Tibial nerve (tissue), 4 donors: ENCODE measurements at regions not wholly inside any gene's neighbourhood (a gene's known extent, or its start where the extent isn't known, plus 50 kb on each side); places are given as distances from the start of the nearest gene placed in this dataset.
"Not testable (repeated sequence)": the region's sequence is repeated elsewhere in the genome, so short reads cannot be mapped to it uniquely, and the experiment has no call there.

ENCODE experiments used
- DNase-seq, 2 donors: peaks; one replicate each; pipeline ENCODE4 v3.0.0-alpha.2; 2019; ENCODE audit warnings: low spot score in 2 of 2
- H3K27ac ChIP-seq, 4 donors: fragments of 200-600 bp; sonication (generic) in 3 of 4; one replicate each; pipeline ENCODE4 v1.5.1; 2017 to 2019; ENCODE audit warnings: mild to moderate bottlenecking in 1 of 4
- H3K27me3 ChIP-seq, 2 donors: fragments of 200-600 bp; sonication (generic) in 1 of 2; one replicate each; pipeline versions ENCODE4 v1.5.1 to v1.6.0; 2017 to 2019
- H3K36me3 ChIP-seq, 3 donors: fragments of 200-600 bp; sonication (generic); one replicate each; pipeline ENCODE4 v1.5.1; 2018 to 2019
- H3K4me1 ChIP-seq, 4 donors: fragments of 200-600 bp; sonication (generic) in 3 of 4; one replicate each; pipeline ENCODE4 v1.5.1; 2017 to 2019
- H3K4me3 ChIP-seq, 4 donors: fragments of 200-600 bp; sonication (generic) in 3 of 4; one replicate each; pipeline ENCODE4 v1.5.1; 2017 to 2019; ENCODE audit warnings: mild to moderate bottlenecking in 1 of 4, moderate library complexity in 1 of 4
- H3K9me3 ChIP-seq, 4 donors: fragments of 200-600 bp; sonication (generic) in 3 of 4; one replicate each; pipeline ENCODE4 v1.5.1; 2017 to 2019
- EP300 ChIP-seq, 2 donors: sonication (generic); formaldehyde crosslinking; IDR thresholded peaks; one replicate each; pipeline ENCODE4 v1.6.1; 2017; ENCODE audit warnings: antibody characterized with exemption in 2 of 2, mild to moderate bottlenecking in 1 of 2
- POLR2A ChIP-seq, 2 donors: fragments of 450-650 bp; IDR thresholded peaks; one replicate each; pipeline ENCODE4 v1.6.1; 2017; ENCODE audit warnings: antibody characterized with exemption in 2 of 2, mild to moderate bottlenecking in 2 of 2, moderate library complexity in 2 of 2
- WGBS, 2 donors: methylation state at CpG; one replicate each; pipeline ENCODE4 v1.1.5; 2018; 5-methylcytosine and 5-hydroxymethylcytosine counted together
- TF ChIP-seq, protein P1 (sequence below), 5 experiments: fragments of 200-600 bp in 3 of 5; fragments of 450-650 bp in 2 of 5; sonication (generic) in 3 of 5; IDR thresholded peaks; one replicate each; pipeline ENCODE4 v1.5.1; 2016 to 2019; ENCODE audit warnings: antibody characterized with exemption in 5 of 5, mild to moderate bottlenecking in 3 of 5, moderate library complexity in 2 of 5

DNA sequence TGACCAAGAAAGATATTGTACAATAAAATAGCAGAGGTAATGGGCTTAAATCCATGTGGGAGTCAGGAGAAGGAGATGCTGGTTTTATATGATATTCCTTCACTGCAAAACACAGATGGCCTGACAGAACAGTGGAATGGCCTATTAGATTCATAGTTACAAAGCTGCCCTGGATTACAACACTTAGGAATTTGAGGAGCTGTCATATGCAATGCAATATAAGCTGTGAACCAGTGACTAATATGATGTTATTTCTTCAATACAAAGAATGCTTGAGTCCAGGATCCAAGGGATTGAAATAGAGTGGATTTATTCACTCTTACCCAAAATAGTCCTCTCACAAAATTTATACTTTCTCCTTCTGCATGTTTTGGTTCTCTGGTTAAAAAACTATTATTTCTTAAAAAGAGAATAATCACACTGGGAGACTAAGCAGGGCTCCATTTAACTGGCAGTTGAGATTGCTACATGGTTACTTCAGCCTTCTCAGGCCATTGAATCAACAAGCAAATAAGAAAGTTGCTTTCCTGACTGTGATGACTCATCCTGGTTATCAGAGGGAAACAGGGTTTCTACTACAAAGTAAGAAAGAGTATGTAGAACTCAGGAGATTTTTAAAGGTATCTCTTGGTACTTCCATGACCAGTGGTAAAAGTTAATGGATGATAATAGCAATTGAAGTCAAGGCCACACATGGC is 79.8 kb upstream of the ZPLD1 start:
- no peak for DNase-seq
- no peaks in the 10 kb centered on the region for H3K36me3 ChIP-seq
- no peak overlapping the region for H3K4me3 ChIP-seq
- no peaks in the 10 kb centered on the region for H3K27me3 ChIP-seq
- no peaks in the 10 kb centered on the region for H3K9me3 ChIP-seq
- TF ChIP-seq POLR2A (IDR thresholded peaks at IDR 0.05) (no peak), EP300 (IDR thresholded peaks at IDR 0.05) (no peak)
- TF ChIP-seq, protein P1, sequence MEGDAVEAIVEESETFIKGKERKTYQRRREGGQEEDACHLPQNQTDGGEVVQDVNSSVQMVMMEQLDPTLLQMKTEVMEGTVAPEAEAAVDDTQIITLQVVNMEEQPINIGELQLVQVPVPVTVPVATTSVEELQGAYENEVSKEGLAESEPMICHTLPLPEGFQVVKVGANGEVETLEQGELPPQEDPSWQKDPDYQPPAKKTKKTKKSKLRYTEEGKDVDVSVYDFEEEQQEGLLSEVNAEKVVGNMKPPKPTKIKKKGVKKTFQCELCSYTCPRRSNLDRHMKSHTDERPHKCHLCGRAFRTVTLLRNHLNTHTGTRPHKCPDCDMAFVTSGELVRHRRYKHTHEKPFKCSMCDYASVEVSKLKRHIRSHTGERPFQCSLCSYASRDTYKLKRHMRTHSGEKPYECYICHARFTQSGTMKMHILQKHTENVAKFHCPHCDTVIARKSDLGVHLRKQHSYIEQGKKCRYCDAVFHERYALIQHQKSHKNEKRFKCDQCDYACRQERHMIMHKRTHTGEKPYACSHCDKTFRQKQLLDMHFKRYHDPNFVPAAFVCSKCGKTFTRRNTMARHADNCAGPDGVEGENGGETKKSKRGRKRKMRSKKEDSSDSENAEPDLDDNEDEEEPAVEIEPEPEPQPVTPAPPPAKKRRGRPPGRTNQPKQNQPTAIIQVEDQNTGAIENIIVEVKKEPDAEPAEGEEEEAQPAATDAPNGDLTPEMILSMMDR (IDR thresholded peaks at IDR 0.05): no peak
- no peak overlapping the region for H3K27ac ChIP-seq
- H3K4me1 ChIP-seq: peaks cover 0 to 6% (median 0%) of the 10 kb centered on the region in 4 donors

DNA sequence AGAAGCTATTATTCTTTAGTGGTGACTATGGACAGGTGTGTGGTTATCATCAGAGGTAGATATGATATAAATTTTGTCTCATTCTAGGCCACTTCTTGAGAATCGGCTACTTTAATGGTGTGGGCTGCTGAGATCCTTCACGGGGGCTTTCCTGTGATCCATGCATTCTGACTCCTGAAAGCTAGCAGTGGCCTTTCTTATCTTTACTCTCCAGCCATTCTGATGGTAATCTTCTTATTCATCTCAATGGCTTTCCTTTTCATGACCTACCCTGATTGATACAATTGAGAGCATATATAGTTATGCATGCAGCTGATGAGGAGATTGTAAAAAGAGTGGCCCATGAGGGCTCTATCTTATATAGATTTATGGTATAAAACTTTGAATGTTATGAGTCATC is 78.3 kb upstream of the ZPLD1 start:
- WGBS, 2 donors: 79 to 83% methylated on average over 2 of the region's 2 CpGs
- H3K4me3 ChIP-seq: no peak overlapping the region
- TF ChIP-seq, protein P1 (IDR thresholded peaks at IDR 0.05): no peak
- TF ChIP-seq POLR2A (IDR thresholded peaks at IDR 0.05): no peak
- no peak for TF ChIP-seq EP300 (IDR thresholded peaks at IDR 0.05)

DNA sequence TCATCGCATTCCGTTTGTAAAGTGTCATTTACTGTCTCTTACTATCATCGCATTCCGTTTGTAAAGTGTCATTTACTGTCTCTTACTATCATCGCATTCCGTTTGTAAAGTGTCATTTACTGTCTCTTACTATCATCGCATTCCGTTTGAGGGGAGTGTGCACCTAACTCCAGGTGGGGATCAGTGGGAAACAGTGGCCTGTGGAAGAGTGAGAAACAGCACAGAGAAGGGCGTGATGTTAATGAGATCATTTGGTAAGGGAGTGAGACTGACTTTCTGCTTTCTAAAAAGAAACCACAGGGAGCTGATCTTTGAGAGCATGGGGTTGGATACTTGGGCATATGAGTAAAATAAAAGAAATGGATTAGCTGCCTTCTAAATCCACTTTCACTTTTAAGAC is 77.5 kb upstream of the ZPLD1 start:
- not testable (repeated sequence) for H3K4me3 ChIP-seq, H3K9me3 ChIP-seq, H3K27ac ChIP-seq, DNase-seq, H3K27me3 ChIP-seq, H3K36me3 ChIP-seq
- 89 to 94% methylated on average over 9 of the region's 9 CpGs for WGBS, 2 donors
- peaks cover 0 to 17% (median 0%) of the 10 kb centered on the region in 4 donors for H3K4me1 ChIP-seq

More for the DNA sequence above, 78.3 kb upstream of the ZPLD1 start:
- Histone ChIP-seq H3K27ac (no peak overlapping the region), H3K4me1 (peaks cover 0 to 13% (median 0%) of the 10 kb centered on the region in 4 donors), H3K27me3 (no peaks in the 10 kb centered on the region), H3K9me3 (no peaks in the 10 kb centered on the region), H3K36me3 (no peaks in the 10 kb centered on the region)
- DNase-seq: no peak

DNA sequence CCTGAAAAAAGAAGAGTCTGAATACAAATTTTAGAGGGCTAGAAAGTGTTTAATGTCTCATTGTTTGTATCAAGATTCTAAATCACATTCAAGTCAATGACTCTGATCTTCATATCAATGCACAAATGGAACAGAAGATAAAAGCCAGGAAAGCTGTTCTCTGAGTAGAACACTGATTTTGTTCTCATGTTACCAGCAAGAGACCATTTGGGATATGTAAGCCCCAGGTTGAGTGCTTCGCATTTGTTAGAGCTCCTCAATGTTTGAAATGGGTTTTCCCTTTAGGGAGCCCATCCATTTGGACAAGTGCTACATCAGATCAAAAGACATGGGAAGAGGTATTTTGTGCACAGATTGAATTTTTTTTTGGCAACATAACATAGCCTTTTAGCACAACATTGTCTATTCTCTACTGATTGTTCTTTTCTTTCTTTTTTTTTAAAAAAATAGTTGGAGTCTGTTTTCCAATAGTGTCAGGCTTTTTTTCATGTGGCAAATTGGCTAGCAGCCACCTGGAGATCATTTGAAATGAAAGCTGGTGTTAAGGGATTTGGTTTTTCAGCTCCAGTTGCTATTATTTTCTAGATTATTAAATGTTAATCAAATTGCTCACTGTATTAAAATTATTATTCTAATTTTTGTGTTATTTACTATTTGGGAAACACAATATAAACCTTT is 74.5 kb upstream of the ZPLD1 start:
- TF ChIP-seq EP300 (IDR thresholded peaks at IDR 0.05) (no peak), POLR2A (IDR thresholded peaks at IDR 0.05) (no peak)
- TF ChIP-seq, protein P1 (IDR thresholded peaks at IDR 0.05): no peak
- DNase-seq: no peak
- Histone ChIP-seq H3K4me3 (no peak overlapping the region), H3K4me1 (peaks cover 0 to 11% (median 0%) of the 10 kb centered on the region in 4 donors), H3K27me3 (no peaks in the 10 kb centered on the region), H3K9me3 (peaks cover 0 to 24% (median 4%) of the 10 kb centered on the region in 4 donors), H3K36me3 (no peaks in the 10 kb centered on the region), H3K27ac (no peak overlapping the region)
- WGBS, 2 donors: 52 to 67% methylated on average over 1 of the region's 1 CpG

DNA sequence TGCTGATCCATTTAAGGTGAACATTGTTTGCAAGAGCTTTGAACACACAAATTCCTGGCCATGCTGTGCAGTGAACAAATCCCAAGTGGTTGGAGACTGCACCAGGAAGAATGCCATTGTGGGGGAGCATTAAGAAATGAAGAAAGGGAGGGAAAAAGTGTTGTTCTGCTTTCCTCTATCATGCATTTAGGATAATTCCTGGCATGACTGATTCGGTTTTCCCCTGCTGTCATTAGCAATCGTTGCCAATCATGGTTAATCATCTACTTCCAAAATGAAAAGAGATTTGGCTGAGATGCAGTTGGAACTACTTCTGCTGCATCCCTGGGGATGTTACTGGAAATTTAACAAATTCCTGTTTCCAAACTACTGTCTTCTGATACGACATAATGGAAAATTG is 73.7 kb upstream of the ZPLD1 start:
- WGBS, 2 donors: 34% methylated on average over 3 of the region's 3 CpGs
- H3K4me3 ChIP-seq: no peak overlapping the region
- H3K27me3 ChIP-seq: no peaks in the 10 kb centered on the region
- H3K27ac ChIP-seq: no peak overlapping the region
- H3K4me1 ChIP-seq: peaks cover 0 to 11% (median 0%) of the 10 kb centered on the region in 4 donors
- no peak for DNase-seq
- no peaks in the 10 kb centered on the region for H3K36me3 ChIP-seq
- TF ChIP-seq EP300 (IDR thresholded peaks at IDR 0.05): no peak
- TF ChIP-seq, protein P1 (IDR thresholded peaks at IDR 0.05): no peak
- TF ChIP-seq POLR2A (IDR thresholded peaks at IDR 0.05): no peak
- H3K9me3 ChIP-seq: peaks cover 0 to 25% (median 4%) of the 10 kb centered on the region in 4 donors

DNA sequence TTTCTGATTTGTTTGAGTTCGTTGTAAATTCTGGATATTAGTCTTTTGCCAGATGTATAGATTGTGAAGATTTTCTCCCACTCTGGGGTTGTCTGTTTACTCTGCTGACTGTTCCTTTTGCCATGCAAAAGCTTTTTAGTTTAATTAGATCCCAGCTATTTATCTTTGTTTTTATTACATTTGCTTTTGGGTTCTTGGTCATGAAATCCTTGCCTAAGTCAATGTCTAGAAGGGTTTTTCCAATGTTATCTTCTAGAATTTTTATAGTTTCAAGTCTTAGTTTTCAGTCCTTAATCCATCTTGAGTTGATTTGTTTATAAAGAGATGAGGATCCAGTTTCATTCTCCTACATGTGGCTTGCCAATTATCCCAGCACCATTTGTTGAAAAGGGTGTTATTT is 68.7 kb upstream of the ZPLD1 start:
- 89 to 90% methylated on average over 1 of the region's 1 CpG for WGBS, 2 donors
- not testable (repeated sequence) for H3K27me3 ChIP-seq, H3K36me3 ChIP-seq, H3K4me1 ChIP-seq, H3K4me3 ChIP-seq, H3K27ac ChIP-seq, DNase-seq
- peaks cover 0 to 25% (median 4%) of the 10 kb centered on the region in 4 donors for H3K9me3 ChIP-seq
